AG09319 (cell line): ENCODE measurements at regions not wholly inside any gene's neighbourhood (a gene's known extent, or its start where the extent isn't known, plus 50 kb on each side); places are given as distances from the start of the nearest gene placed in this dataset.

Experiments
- DNase-seq: peaks from one replicate; pipeline ENCODE4 v3.0.0-alpha.2; 2010; ENCODE audit warnings: low read depth; ENCODE audit errors: extremely low read depth
- TF ChIP-seq, protein P1 (sequence below): IDR thresholded peaks from 2 replicates; pipeline ENCODE4 v1.5.1; 2011; ENCODE audit warnings: low read depth, mild to moderate bottlenecking, inconsistent platforms, low read length, moderate library complexity

DNA sequence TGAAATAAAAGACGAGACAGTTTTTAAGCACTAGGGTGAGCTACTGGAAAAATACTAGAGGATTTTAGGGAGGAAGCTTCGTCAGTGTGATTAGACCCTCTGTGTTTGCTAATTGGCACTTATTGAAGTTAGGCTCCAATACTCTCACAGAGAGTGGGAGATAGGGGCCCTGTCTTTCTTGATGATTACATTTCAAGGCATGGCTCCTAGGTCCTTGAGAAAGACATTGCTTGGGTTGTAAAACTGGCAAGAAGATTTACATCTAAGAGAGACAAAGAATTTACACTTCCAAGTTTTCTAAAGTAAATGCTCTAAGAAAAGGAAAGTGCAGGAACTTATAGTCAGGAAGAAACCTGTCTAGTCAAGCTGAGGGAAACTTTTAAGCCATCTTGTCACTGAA is 183.2 kb downstream of the C12orf50 start:
- DNase-seq = no peak
- TF ChIP-seq, protein P1, sequence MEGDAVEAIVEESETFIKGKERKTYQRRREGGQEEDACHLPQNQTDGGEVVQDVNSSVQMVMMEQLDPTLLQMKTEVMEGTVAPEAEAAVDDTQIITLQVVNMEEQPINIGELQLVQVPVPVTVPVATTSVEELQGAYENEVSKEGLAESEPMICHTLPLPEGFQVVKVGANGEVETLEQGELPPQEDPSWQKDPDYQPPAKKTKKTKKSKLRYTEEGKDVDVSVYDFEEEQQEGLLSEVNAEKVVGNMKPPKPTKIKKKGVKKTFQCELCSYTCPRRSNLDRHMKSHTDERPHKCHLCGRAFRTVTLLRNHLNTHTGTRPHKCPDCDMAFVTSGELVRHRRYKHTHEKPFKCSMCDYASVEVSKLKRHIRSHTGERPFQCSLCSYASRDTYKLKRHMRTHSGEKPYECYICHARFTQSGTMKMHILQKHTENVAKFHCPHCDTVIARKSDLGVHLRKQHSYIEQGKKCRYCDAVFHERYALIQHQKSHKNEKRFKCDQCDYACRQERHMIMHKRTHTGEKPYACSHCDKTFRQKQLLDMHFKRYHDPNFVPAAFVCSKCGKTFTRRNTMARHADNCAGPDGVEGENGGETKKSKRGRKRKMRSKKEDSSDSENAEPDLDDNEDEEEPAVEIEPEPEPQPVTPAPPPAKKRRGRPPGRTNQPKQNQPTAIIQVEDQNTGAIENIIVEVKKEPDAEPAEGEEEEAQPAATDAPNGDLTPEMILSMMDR = no peak

DNA sequence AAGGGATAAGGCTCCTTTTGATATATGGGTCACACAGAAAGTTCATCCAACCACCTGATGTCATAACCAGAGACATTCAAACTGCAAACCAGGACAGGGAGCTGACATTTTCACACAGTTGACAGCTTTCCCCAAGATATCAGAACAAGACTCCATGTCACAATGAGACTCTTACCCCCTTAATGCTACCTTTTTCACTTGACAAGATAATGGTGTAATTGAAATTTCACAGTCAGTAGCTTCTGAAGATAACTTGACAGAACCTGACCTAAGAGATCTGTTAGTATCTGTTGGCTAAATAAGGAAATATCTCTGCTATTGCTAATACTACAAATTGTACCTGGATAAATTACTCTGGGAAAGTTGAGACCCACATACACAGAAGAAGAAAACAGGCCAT is 187.3 kb downstream of the C12orf50 start:
- no peak for DNase-seq
- TF ChIP-seq, protein P1 = no peak

DNA sequence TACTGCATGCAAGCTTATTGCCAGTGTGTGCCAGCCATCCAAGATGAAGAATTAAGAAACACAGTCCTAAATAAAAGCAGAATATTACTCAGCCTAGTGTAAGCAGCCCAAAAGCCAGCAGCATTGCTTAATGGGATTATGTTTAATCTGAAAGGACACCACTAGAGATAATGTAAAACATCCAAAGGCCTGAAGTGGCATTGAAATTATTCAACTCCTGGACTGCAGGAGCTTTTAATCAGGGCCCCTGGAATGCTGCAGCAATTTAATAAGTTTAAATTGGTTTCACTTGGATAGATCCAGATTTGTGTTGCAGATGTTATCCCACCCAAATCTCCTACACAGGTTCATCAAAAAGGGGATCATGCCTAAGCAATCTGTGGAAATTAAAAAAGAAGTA is 193.0 kb downstream of the C12orf50 start:
- TF ChIP-seq, protein P1 = no peak
- DNase-seq = no peak

DNA sequence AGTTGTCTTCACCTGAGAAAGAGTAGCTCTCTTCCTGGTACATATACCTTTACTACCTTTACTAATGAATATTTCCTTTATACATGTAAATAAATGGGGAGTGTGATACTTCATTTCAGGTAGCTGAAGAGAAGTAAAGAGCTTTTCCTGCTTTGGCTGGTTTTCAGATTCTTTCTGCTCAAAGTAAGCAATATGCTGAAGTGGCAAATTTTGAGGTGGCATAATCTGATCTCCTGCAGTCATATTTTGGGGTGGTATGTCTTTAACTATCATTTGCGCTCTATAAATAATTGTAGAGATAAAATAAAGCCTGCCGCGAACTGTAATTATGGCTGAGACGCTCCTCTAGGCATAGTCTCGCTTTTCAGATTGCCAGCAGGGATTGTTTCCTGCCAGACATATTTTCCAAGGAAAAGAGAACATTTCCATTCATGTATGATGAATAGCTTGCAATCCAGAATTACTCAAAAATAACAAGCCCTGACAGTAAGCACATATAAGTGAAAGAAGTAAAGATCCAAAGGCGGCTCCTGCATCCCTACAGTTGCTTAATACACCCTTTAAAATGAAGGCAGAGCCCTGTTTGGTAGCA is 200.7 kb downstream of the C12orf50 start:
- DNase-seq = no peak
- TF ChIP-seq, protein P1 = no peak

DNA sequence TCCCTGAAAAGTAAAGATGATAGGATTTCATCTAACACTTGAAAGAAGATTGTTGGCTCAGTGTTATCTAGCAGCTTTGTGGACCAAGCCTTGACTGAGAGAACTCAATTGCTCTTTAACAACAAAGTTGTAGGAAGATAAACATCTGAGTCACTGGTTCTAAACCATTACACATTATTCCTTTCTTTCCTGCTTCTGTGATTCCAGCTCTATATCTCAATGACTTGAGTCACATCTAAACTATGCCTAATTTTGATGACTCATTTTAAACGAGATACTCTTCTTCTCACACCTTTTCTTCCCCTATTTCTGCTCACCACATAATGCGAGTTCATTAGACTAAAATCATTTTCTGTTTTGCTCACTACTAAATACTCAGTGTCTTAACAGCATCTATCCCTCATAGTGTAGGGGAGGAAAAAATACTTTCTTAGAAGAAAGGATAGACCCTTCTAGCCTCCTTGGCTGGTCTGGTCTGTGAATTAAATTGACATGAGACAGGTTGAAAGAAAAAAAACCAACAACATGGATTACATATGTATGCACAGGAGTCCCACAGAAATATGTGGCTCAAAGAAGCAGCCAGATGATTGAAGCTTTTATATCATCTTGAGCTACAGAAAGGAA is 201.4 kb downstream of the C12orf50 start:
- TF ChIP-seq, protein P1 = no peak
- DNase-seq = no peak

DNA sequence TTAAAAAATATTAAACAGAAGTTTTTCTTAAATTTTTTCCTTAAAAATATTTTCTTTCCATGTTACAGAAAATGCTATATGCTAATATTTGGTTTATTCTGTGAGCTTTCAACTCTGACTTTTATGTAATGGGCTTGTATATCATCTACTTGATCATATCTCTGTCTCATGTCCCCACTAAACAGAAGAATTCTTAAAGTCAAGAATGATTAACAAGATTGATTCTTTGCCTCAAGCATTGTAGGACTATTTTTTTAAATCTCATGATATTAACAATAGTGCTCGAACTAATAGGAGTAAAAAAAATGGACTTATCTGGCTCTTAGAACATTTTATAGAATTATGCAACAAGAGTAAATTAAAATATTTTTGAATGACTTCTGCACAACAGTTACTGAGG is 206.3 kb downstream of the C12orf50 start:
- TF ChIP-seq, protein P1 = no peak

DNA sequence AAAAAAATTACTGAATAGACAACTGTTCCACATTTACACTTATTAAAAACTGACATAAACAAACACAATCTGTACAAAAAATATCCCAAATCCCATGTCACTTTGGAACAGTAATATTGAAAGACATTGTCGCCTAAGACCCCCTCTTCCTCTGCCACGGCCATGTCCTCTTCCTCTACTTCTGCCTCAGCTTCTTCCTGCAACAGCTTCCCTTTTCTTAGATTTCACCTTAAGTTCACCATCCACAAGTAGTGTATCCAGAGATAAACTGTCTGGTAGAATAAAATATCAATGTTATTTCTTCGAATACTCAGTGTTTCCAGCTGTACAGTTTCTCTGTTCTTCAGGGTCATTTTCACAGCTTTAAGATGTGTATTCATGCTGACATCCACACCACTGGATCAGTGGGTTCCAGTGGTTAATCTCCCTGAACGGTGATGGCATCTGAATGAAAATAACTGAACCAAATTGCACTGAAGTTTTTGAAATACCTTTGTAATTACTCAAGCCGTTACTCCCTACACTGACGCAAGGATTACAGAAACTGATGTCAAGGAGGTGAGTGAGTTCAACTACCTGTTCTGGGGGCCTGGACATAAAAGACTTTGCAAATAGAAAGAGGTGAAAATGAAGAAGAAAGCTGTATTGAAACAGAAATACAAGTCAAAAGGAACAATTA is 208.5 kb downstream of the C12orf50 start:
- no peak for DNase-seq
- TF ChIP-seq, protein P1 = no peak

More for the DNA sequence above, 206.3 kb downstream of the C12orf50 start:
- no peak for DNase-seq
